Stomach (tissue), 4 donors: ENCODE measurements at regions not wholly inside any gene's neighbourhood (a gene's known extent, or its start where the extent isn't known, plus 50 kb on each side); places are given as distances from the start of the nearest gene placed in this dataset.

Source experiments
- CTCF ChIP-seq, 7 experiments: fragments of 450-650 bp in 4 of 7; fragments of 200-600 bp in 3 of 7; sonication (generic) in 3 of 7; IDR thresholded peaks; one replicate each; pipeline ENCODE4 v1.5.1; 2016 to 2019; ENCODE audit warnings: antibody characterized with exemption in 7 of 7, control low read depth in 2 of 7, mild to moderate bottlenecking in 1 of 7
- EP300 ChIP-seq: sonication (generic); formaldehyde crosslinking; IDR thresholded peaks from one replicate; pipeline ENCODE4 v1.6.1; 2017; ENCODE audit warnings: antibody characterized with exemption
- POLR2AphosphoS5 ChIP-seq, 3 donors: sonication (generic); formaldehyde crosslinking; IDR thresholded peaks; one replicate each; pipeline ENCODE4 v1.6.1; 2016; ENCODE audit warnings: antibody characterized with exemption in 3 of 3

- TF ChIP-seq EP300 = no peak
- TF ChIP-seq CTCF (IDR thresholded peaks at IDR 0.05) = no peak
- TF ChIP-seq POLR2AphosphoS5 (IDR thresholded peaks at IDR 0.05) = no peak
Measured at GRCh38 chr10:125225051-125225450, 64.7 kb upstream of the CTBP2 start.
